Mucosa of descending colon (tissue), 3 donors: ENCODE measurements at regions not wholly inside any gene's neighbourhood (a gene's known extent, or its start where the extent isn't known, plus 50 kb on each side); places are given as distances from the start of the nearest gene placed in this dataset.
"Not testable (repeated sequence)": the region's sequence is repeated elsewhere in the genome, so short reads cannot be mapped to it uniquely, and the experiment has no call there.

ENCODE experiments used
- ATAC-seq: fragments of 200-7000 bp; cut with Tn5 transposase; one replicate; pipeline ENCODE4 v1.9.1; 2020; ENCODE audit warnings: mild to moderate bottlenecking, moderate library complexity
- DNase-seq, 3 donors: peaks; one replicate each; pipeline ENCODE4 v3.0.0-alpha.2; 2020
- H3K36me3 ChIP-seq: fragments of 200-600 bp; one replicate; pipeline ENCODE4 v1.8.0; 2021; ENCODE audit warnings: low read depth, mild to moderate bottlenecking
- H3K4me1 ChIP-seq: fragments of 200-600 bp; one replicate; pipeline ENCODE4 v1.8.0; 2021; ENCODE audit warnings: low read depth, mild to moderate bottlenecking
- H3K4me3 ChIP-seq: fragments of 200-600 bp; one replicate; pipeline ENCODE4 v1.8.0; 2021; ENCODE audit warnings: mild to moderate bottlenecking
- H3K9me3 ChIP-seq: fragments of 200-600 bp; one replicate; pipeline ENCODE4 v1.8.0; 2021; ENCODE audit warnings: mild to moderate bottlenecking
- CTCF ChIP-seq: fragments of 200-600 bp; IDR thresholded peaks from one replicate; pipeline ENCODE4 v1.8.0; 2022; ENCODE audit warnings: antibody characterized with exemption, mild to moderate bottlenecking
- intact Hi-C, 2 donors: fragments of 100-400 bp; cut with DNase I in 1 of 2; cut with micrococcal nuclease in 1 of 2; formaldehyde crosslinking; loops; one replicate each; pipeline versions ENCODE4 v1.11.0 to v1.11.1; 2022; cut with DNase I, micrococcal nuclease
- donor health status: DM: no; HTN: no; CAD: no; lungs with moderate emphysema.
- donor health status: DM: no; HTN: no; CAD: no.
- donor health status: DM: no; HTN: yes; CAD: no.

GRCh38 chrX:25503826-25504225 is 488.1 kb upstream of the ARX start:
- intact Hi-C loops = no loop called here
- TF ChIP-seq CTCF = no peak
- no peaks in the 10 kb centered on the region for H3K36me3 ChIP-seq
- H3K4me1 ChIP-seq = no peaks in the 10 kb centered on the region
- ATAC-seq (no peak), DNase-seq (no peak)
- peaks cover 3% of the 10 kb centered on the region for H3K9me3 ChIP-seq
- H3K4me3 ChIP-seq = no peak overlapping the region

- H3K4me3 ChIP-seq = no peak overlapping the region
- H3K4me1 ChIP-seq = no peaks in the 10 kb centered on the region
- no peaks in the 10 kb centered on the region for H3K36me3 ChIP-seq
- peaks cover 3% of the 10 kb centered on the region for H3K9me3 ChIP-seq
- no peak for ATAC-seq
- no peak for DNase-seq
- no peak for TF ChIP-seq CTCF
- intact Hi-C loops = no loop called here
Measured at GRCh38 chrX:25507801-25508200, 492.0 kb upstream of the ARX start.

- no peaks in the 10 kb centered on the region for H3K9me3 ChIP-seq
- ATAC-seq = no peak
- DNase-seq = no peak
- no peak for TF ChIP-seq CTCF
- H3K4me1 ChIP-seq = no peaks in the 10 kb centered on the region
- H3K4me3 ChIP-seq = no peak overlapping the region
- intact Hi-C loops = no loop called here
- H3K36me3 ChIP-seq = no peaks in the 10 kb centered on the region
Measured at GRCh38 chrX:25519258-25519657, 503.5 kb upstream of the ARX start.

GRCh38 chrX:25522443-25523010 is 506.8 kb upstream of the ARX start:
- ATAC-seq, H3K9me3 ChIP-seq, H3K4me1 ChIP-seq, DNase-seq, H3K4me3 ChIP-seq, intact Hi-C loops, H3K36me3 ChIP-seq: not testable (repeated sequence)

GRCh38 chrX:25523574-25524540 is 508.1 kb upstream of the ARX start:
- H3K9me3 ChIP-seq = no peaks in the 10 kb centered on the region
- no peak overlapping the region for H3K4me3 ChIP-seq
- ATAC-seq (peak; percentile 34), DNase-seq (peak in 1 of 3 donors; percentile 1)
- no peaks in the 10 kb centered on the region for H3K4me1 ChIP-seq
- intact Hi-C loops = no loop called here
- no peaks in the 10 kb centered on the region for H3K36me3 ChIP-seq
- TF ChIP-seq CTCF = no peak

GRCh38 chrX:25527156-25527555 is 511.4 kb upstream of the ARX start:
- intact Hi-C loops = no loop called here
- no peak for DNase-seq
- Histone ChIP-seq H3K36me3 (no peaks in the 10 kb centered on the region), H3K4me1 (no peaks in the 10 kb centered on the region), H3K9me3 (no peaks in the 10 kb centered on the region), H3K4me3 (no peak overlapping the region)
- TF ChIP-seq CTCF = no peak
- ATAC-seq = no peak
